ENCODE measurements at regions not wholly inside any gene's neighbourhood (a gene's known extent, or its start where the extent isn't known, plus 50 kb on each side); places are given as distances from the start of the nearest gene placed in this dataset.

DNA sequence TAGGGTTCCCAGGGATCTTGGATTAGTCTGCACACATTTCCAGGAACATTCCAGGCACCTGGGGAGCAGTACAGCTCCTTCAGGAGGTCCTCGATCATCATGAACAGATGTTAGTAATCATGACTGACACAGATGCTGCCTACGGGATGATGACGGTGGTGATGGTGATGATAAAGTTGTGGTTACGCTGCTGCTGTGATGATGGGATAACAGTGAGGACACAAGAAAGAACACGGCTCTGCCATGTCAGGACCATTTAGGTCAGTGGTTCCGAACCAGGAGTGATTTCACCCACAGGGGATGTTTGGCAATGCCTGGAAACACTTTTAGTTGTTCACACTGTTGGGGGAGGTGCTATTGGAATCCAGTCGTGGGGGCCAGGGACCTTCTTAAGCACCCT is 1193.0 kb downstream of the UQCRFS1 start:
- TF ChIP-seq EZH2phosphoT487 (IDR thresholded peaks at IDR 0.05; ENCODE audit: borderline replicate concordance) = no peak
- TF ChIP-seq, protein P1, sequence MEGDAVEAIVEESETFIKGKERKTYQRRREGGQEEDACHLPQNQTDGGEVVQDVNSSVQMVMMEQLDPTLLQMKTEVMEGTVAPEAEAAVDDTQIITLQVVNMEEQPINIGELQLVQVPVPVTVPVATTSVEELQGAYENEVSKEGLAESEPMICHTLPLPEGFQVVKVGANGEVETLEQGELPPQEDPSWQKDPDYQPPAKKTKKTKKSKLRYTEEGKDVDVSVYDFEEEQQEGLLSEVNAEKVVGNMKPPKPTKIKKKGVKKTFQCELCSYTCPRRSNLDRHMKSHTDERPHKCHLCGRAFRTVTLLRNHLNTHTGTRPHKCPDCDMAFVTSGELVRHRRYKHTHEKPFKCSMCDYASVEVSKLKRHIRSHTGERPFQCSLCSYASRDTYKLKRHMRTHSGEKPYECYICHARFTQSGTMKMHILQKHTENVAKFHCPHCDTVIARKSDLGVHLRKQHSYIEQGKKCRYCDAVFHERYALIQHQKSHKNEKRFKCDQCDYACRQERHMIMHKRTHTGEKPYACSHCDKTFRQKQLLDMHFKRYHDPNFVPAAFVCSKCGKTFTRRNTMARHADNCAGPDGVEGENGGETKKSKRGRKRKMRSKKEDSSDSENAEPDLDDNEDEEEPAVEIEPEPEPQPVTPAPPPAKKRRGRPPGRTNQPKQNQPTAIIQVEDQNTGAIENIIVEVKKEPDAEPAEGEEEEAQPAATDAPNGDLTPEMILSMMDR (conservative IDR thresholded peaks at IDR 0.05; ENCODE audit: low read length) = no peak

All from Loucy (cell line).